GM23338 (cell line): ENCODE measurements at regions not wholly inside any gene's neighbourhood (a gene's known extent, or its start where the extent isn't known, plus 50 kb on each side); places are given as distances from the start of the nearest gene placed in this dataset.

Experiments
- CREB1 ChIP-seq: fragments of 250-450 bp; sonication (Bioruptor Pico); IDR thresholded peaks from 2 replicates; pipeline ENCODE4 v1.5.0; 2020; ENCODE audit warnings: low read depth, mild to moderate bottlenecking, moderate library complexity
- EZH2 ChIP-seq: fragments of 200-600 bp; sonication (generic); IDR thresholded peaks from one replicate; pipeline ENCODE4 v1.8.0; 2017; ENCODE audit warnings: antibody characterized with exemption, mild to moderate bottlenecking, low read depth; ENCODE audit not compliant: unreplicated experiment
- EZH2phosphoT487 ChIP-seq: fragments of 200-600 bp; sonication (generic); IDR thresholded peaks from one replicate; pipeline ENCODE4 v1.8.1; 2018; ENCODE audit warnings: antibody characterized with exemption; ENCODE audit not compliant: unreplicated experiment
- JUNB ChIP-seq: IDR thresholded peaks from one replicate; pipeline ENCODE4 v1.6.1; 2016; ENCODE audit warnings: antibody characterized with exemption; ENCODE audit not compliant: unreplicated experiment
- POLR2AphosphoS5 ChIP-seq: IDR thresholded peaks from 2 replicates; pipeline ENCODE4 v1.6.1; 2016; ENCODE audit warnings: antibody characterized with exemption, low read depth
- STAT1 ChIP-seq: IDR thresholded peaks from one replicate; pipeline ENCODE4 v1.6.1; 2016; ENCODE audit warnings: antibody characterized with exemption; ENCODE audit not compliant: unreplicated experiment
- ZNF331 ChIP-seq: fragments of 250-450 bp; sonication (Bioruptor Pico); IDR thresholded peaks from 2 replicates; pipeline ENCODE4 v1.5.0; 2020; ENCODE audit warnings: low read depth, mild to moderate bottlenecking, moderate library complexity
- TF ChIP-seq, protein P1 (sequence below), 2 experiments: fragments of 200-600 bp in 1 of 2; sonication (generic) in 1 of 2; conservative IDR thresholded peaks; 2 replicates each; pipeline versions ENCODE4 v1.5.1 to v1.6.1; 2016 to 2017; ENCODE audit warnings: antibody characterized with exemption in 2 of 2, low read depth in 2 of 2, mild to moderate bottlenecking in 2 of 2, moderate library complexity in 1 of 2
- TF ChIP-seq, protein P2 (sequence below): fragments of 250-450 bp; sonication (Bioruptor Pico); IDR thresholded peaks from 2 replicates; pipeline ENCODE4 v1.5.0; 2020; ENCODE audit warnings: mild to moderate bottlenecking, moderate library complexity
- TF ChIP-seq, protein P3 (sequence below): IDR thresholded peaks from one replicate; pipeline ENCODE4 v1.6.1; 2018; ENCODE audit warnings: antibody characterized with exemption; ENCODE audit not compliant: unreplicated experiment

DNA sequence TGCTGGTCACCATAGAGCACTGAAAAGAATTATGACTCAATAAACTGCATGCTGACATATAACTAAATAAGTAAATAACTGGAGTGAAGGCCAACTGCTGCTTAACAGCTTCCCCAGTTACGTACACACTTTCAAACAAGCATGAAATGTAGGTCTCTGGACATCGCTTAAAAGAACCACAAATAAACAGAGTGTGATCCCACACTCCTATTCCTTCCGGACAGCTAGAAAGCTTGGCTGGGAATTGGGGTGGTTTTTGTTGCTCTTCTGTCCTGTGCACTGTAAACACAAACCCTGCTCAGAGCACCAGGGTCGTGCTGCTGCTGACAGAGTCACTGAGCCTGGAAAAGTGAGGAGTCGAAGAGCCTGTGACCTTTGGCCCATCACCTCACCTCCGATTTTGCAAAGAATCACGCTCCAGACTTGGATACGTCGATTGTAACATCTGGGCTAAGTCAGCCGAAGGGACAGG, 162.7 kb upstream of the NT5C1B start:
- TF ChIP-seq, protein P1, sequence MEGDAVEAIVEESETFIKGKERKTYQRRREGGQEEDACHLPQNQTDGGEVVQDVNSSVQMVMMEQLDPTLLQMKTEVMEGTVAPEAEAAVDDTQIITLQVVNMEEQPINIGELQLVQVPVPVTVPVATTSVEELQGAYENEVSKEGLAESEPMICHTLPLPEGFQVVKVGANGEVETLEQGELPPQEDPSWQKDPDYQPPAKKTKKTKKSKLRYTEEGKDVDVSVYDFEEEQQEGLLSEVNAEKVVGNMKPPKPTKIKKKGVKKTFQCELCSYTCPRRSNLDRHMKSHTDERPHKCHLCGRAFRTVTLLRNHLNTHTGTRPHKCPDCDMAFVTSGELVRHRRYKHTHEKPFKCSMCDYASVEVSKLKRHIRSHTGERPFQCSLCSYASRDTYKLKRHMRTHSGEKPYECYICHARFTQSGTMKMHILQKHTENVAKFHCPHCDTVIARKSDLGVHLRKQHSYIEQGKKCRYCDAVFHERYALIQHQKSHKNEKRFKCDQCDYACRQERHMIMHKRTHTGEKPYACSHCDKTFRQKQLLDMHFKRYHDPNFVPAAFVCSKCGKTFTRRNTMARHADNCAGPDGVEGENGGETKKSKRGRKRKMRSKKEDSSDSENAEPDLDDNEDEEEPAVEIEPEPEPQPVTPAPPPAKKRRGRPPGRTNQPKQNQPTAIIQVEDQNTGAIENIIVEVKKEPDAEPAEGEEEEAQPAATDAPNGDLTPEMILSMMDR (conservative IDR thresholded peaks at IDR 0.05; ENCODE audit: low read depth in 2 of 2), result no peak
- TF ChIP-seq EZH2 (no peak), POLR2AphosphoS5 (no peak), EZH2phosphoT487 (no peak), CREB1 (CRISPR knock-in tag) (no peak), STAT1 (no peak), JUNB (no peak), ZNF331 (CRISPR knock-in tag) (no peak)
- TF ChIP-seq, protein P2, sequence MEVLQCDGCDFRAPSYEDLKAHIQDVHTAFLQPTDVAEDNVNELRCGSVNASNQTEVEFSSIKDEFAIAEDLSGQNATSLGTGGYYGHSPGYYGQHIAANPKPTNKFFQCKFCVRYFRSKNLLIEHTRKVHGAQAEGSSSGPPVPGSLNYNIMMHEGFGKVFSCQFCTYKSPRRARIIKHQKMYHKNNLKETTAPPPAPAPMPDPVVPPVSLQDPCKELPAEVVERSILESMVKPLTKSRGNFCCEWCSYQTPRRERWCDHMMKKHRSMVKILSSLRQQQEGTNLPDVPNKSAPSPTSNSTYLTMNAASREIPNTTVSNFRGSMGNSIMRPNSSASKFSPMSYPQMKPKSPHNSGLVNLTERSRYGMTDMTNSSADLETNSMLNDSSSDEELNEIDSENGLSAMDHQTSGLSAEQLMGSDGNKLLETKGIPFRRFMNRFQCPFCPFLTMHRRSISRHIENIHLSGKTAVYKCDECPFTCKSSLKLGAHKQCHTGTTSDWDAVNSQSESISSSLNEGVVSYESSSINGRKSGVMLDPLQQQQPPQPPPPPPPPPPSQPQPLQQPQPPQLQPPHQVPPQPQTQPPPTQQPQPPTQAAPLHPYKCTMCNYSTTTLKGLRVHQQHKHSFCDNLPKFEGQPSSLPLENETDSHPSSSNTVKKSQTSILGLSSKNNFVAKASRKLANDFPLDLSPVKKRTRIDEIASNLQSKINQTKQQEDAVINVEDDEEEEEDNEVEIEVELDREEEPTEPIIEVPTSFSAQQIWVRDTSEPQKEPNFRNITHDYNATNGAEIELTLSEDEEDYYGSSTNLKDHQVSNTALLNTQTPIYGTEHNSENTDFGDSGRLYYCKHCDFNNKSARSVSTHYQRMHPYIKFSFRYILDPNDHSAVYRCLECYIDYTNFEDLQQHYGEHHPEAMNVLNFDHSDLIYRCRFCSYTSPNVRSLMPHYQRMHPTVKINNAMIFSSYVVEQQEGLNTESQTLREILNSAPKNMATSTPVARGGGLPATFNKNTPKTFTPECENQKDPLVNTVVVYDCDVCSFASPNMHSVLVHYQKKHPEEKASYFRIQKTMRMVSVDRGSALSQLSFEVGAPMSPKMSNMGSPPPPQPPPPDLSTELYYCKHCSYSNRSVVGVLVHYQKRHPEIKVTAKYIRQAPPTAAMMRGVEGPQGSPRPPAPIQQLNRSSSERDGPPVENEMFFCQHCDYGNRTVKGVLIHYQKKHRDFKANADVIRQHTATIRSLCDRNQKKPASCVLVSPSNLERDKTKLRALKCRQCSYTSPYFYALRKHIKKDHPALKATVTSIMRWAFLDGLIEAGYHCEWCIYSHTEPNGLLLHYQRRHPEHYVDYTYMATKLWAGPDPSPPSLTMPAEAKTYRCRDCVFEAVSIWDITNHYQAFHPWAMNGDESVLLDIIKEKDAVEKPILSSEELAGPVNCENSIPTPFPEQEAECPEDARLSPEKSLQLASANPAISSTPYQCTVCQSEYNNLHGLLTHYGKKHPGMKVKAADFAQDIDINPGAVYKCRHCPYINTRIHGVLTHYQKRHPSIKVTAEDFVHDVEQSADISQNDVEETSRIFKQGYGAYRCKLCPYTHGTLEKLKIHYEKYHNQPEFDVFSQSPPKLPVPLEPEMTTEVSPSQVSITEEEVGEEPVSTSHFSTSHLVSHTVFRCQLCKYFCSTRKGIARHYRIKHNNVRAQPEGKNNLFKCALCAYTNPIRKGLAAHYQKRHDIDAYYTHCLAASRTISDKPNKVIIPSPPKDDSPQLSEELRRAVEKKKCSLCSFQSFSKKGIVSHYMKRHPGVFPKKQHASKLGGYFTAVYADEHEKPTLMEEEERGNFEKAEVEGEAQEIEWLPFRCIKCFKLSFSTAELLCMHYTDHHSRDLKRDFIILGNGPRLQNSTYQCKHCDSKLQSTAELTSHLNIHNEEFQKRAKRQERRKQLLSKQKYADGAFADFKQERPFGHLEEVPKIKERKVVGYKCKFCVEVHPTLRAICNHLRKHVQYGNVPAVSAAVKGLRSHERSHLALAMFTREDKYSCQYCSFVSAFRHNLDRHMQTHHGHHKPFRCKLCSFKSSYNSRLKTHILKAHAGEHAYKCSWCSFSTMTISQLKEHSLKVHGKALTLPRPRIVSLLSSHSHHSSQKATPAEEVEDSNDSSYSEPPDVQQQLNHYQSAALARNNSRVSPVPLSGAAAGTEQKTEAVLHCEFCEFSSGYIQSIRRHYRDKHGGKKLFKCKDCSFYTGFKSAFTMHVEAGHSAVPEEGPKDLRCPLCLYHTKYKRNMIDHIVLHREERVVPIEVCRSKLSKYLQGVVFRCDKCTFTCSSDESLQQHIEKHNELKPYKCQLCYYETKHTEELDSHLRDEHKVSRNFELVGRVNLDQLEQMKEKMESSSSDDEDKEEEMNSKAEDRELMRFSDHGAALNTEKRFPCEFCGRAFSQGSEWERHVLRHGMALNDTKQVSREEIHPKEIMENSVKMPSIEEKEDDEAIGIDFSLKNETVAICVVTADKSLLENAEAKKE (CRISPR knock-in tag), result no peak
- TF ChIP-seq, protein P3, sequence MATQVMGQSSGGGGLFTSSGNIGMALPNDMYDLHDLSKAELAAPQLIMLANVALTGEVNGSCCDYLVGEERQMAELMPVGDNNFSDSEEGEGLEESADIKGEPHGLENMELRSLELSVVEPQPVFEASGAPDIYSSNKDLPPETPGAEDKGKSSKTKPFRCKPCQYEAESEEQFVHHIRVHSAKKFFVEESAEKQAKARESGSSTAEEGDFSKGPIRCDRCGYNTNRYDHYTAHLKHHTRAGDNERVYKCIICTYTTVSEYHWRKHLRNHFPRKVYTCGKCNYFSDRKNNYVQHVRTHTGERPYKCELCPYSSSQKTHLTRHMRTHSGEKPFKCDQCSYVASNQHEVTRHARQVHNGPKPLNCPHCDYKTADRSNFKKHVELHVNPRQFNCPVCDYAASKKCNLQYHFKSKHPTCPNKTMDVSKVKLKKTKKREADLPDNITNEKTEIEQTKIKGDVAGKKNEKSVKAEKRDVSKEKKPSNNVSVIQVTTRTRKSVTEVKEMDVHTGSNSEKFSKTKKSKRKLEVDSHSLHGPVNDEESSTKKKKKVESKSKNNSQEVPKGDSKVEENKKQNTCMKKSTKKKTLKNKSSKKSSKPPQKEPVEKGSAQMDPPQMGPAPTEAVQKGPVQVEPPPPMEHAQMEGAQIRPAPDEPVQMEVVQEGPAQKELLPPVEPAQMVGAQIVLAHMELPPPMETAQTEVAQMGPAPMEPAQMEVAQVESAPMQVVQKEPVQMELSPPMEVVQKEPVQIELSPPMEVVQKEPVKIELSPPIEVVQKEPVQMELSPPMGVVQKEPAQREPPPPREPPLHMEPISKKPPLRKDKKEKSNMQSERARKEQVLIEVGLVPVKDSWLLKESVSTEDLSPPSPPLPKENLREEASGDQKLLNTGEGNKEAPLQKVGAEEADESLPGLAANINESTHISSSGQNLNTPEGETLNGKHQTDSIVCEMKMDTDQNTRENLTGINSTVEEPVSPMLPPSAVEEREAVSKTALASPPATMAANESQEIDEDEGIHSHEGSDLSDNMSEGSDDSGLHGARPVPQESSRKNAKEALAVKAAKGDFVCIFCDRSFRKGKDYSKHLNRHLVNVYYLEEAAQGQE, result no peak
